ENCODE measurements at regions not wholly inside any gene's neighbourhood (a gene's known extent, or its start where the extent isn't known, plus 50 kb on each side); places are given as distances from the start of the nearest gene placed in this dataset.

GRCh38 chr18:78309307-78309706 lies 670.3 kb upstream of the SALL3 start:
- no peak overlapping the region for H3K27ac Mint-ChIP-seq
- no peaks in the 10 kb centered on the region for H3K9me3 Mint-ChIP-seq
- TF ChIP-seq CTCF (IDR thresholded peaks at IDR 0.05) = no peak
- no peaks in the 10 kb centered on the region for H3K36me3 Mint-ChIP-seq (ENCODE audit: low read depth)
- no peak overlapping the region for H3K4me3 Mint-ChIP-seq
- H3K27me3 Mint-ChIP-seq (ENCODE audit: low read depth, poor library complexity) = peaks cover 19% of the 10 kb centered on the region
- peaks cover 2% of the 10 kb centered on the region for H3K4me1 Mint-ChIP-seq
- DNase-seq = no peak

GRCh38 chr18:78309924-78310323 lies 669.7 kb upstream of the SALL3 start:
- Mint-ChIP-seq H3K4me1 (no peaks in the 10 kb centered on the region), H3K27me3 (ENCODE audit: low read depth, poor library complexity) (peaks cover 21% of the 10 kb centered on the region), H3K9me3 (no peaks in the 10 kb centered on the region), H3K36me3 (ENCODE audit: low read depth) (no peaks in the 10 kb centered on the region), H3K27ac (no peak overlapping the region), H3K4me3 (no peak overlapping the region)
- DNase-seq = no peak
- TF ChIP-seq CTCF (IDR thresholded peaks at IDR 0.05) = no peak

- DNase-seq = no peak
- no peaks in the 10 kb centered on the region for H3K36me3 Mint-ChIP-seq (ENCODE audit: low read depth)
- H3K4me3 Mint-ChIP-seq = no peak overlapping the region
- H3K4me1 Mint-ChIP-seq = peaks cover 7% of the 10 kb centered on the region
- no peaks in the 10 kb centered on the region for H3K9me3 Mint-ChIP-seq
- H3K27me3 Mint-ChIP-seq (ENCODE audit: low read depth, poor library complexity) = peaks cover 13% of the 10 kb centered on the region
- TF ChIP-seq CTCF (IDR thresholded peaks at IDR 0.05) = no peak
- H3K27ac Mint-ChIP-seq = no peak overlapping the region
Measured at GRCh38 chr18:78319264-78319663, 660.4 kb upstream of the SALL3 start.

GRCh38 chr18:78319961-78320360 lies 659.7 kb upstream of the SALL3 start:
- Mint-ChIP-seq H3K4me1 (peaks cover 7% of the 10 kb centered on the region), H3K36me3 (ENCODE audit: low read depth) (no peaks in the 10 kb centered on the region), H3K27me3 (ENCODE audit: low read depth, poor library complexity) (peaks cover 11% of the 10 kb centered on the region), H3K27ac (no peak overlapping the region), H3K9me3 (no peaks in the 10 kb centered on the region), H3K4me3 (no peak overlapping the region)
- TF ChIP-seq CTCF (IDR thresholded peaks at IDR 0.05) = no peak
- DNase-seq = no peak

GRCh38 chr18:78321402-78321801 lies 658.2 kb upstream of the SALL3 start:
- Mint-ChIP-seq H3K4me3 (no peak overlapping the region), H3K9me3 (no peaks in the 10 kb centered on the region), H3K27ac (no peak overlapping the region), H3K36me3 (ENCODE audit: low read depth) (no peaks in the 10 kb centered on the region), H3K4me1 (peaks cover 7% of the 10 kb centered on the region), H3K27me3 (ENCODE audit: low read depth, poor library complexity) (peaks cover 13% of the 10 kb centered on the region)
- DNase-seq = no peak
- TF ChIP-seq CTCF (IDR thresholded peaks at IDR 0.05) = no peak

- peaks cover 7% of the 10 kb centered on the region for H3K27me3 Mint-ChIP-seq (ENCODE audit: low read depth, poor library complexity)
- H3K36me3 Mint-ChIP-seq (ENCODE audit: low read depth) = no peaks in the 10 kb centered on the region
- DNase-seq = no peak
- no peak for TF ChIP-seq CTCF (IDR thresholded peaks at IDR 0.05)
- peaks cover 7% of the 10 kb centered on the region for H3K4me1 Mint-ChIP-seq
- H3K4me3 Mint-ChIP-seq = no peak overlapping the region
- no peaks in the 10 kb centered on the region for H3K9me3 Mint-ChIP-seq
- no peak overlapping the region for H3K27ac Mint-ChIP-seq
Measured at GRCh38 chr18:78323453-78324197, 656.0 kb upstream of the SALL3 start.
